HG02798 (cell line): ENCODE measurements at regions not wholly inside any gene's neighbourhood (a gene's known extent, or its start where the extent isn't known, plus 50 kb on each side); places are given as distances from the start of the nearest gene placed in this dataset.
"Not testable (repeated sequence)": the region's sequence is repeated elsewhere in the genome, so short reads cannot be mapped to it uniquely, and the experiment has no call there.

Experiments
- ATAC-seq: cut with Tn5 transposase; IDR thresholded peaks from one replicate; pipeline ENCODE4 v1.9.1; 2021; ENCODE audit warnings: mild to moderate bottlenecking; ENCODE audit not compliant: unreplicated experiment, poor library complexity

DNA sequence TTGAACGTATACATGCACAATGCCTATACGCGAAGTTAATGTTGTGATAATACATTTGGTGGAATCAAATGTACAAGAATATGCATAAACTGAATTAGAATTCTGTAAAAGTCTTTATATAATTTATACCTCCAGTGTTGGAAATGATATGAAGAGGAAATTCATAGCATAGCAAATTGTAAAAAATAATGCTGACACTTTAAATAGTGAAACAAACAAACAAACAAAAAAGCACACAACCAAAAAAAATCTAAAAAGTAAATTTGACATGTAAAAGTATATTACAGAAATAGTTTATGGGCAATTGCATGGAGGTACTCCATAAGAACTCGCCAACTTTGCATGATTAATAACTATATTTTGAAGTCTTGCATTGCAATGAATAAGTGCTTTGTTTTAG lies 780.9 kb downstream of the TBC1D32 start:
- no peak for ATAC-seq

DNA sequence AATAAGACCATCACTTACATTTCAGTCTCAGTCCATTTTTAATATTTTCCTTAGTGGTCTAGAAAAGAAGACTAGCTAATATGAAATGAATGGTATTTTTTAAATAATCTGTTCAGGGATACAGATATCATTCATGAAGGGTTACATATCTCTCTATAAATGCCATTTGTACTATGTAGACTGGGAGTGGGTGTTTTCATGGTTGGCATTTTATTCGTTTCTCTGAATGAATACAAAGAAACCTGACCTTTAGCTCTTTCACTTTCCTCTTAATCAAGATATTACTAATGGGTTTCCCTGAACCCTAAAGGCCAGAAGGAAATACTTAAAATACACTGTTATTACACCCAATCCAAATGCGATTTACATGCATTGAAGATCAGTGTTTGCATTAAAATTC lies 788.9 kb downstream of the TBC1D32 start:
- ATAC-seq = no peak

GRCh38 chr6:120534954-120535353 lies 799.3 kb downstream of the TBC1D32 start:
- no peak for ATAC-seq

DNA sequence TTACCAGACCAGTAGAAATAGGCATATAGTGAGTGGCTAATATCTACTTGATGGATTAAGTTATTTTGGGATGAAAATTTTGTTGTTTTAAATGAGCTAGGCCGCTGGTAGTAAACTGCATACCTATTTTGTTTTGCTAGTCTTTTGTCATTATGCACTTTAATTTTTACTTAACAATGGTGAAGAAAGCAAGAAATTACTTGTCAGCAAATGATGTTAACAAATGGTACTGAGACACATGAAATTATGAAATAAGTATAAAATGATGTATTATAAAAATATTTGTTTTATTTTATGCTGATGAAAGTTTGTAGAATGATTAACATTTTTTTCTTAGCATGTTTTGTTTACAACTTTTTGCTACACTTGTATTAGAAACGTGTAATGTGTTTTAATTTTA lies 807.7 kb downstream of the TBC1D32 start:
- ATAC-seq = no peak

DNA sequence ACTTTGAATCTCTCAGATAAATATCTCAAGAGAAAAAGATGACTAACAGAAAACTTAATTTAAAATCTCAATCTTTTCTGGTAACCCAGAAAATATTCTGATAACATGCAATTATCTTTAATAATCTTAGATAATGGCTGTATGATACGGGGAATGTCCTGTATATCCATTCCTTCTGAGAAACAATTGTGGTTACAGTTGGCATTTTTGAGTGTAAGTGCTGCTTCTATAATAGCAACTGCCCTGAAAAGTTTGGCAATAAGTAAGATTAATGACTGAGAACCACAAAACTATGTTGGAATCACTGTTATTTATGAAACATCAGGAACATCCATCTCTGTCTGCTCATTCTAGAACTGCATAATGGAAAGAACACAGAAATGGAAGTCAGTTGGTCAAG lies 819.7 kb downstream of the TBC1D32 start:
- no peak for ATAC-seq

- ATAC-seq = no peak
These were observed 822.6 kb downstream of the TBC1D32 start for GRCh38 chr6:120511712-120512111.

DNA sequence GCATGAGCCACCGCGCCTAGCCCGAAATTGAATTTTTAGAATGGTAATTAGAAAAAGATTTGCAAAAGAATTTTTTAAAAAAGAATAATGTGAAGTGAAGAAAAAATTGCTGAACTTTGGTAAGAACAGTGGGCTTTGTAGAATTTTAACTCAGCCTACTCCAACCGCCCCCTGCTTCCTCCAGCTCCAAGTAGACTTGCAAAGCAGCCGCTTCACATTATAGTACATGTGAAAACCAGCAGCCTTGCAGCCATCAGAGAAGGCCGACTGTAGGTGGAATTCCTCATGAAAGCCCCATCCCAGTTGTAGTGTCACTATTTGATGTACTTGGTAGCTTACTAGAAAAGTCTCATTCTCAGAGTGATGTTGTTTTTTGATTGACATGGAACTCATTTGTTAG lies 835.6 kb downstream of the TBC1D32 start:
- no peak for ATAC-seq

DNA sequence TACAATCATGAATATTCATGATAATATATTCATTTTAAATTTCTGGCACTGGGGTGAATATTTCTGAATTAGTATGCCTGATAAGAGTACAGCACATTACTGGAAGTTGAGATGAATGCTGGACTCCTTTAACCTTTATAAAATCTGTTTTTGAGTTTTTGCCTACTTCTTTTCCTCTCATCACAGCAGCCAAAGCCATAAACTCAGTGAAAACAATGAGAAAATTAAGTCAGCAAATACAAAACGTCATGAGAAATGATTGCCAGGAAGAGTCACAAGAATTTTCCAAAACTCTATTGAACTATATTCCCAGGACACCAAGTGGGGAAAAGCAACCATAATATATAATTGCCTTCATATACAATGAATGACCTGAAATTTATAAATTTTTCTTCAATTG lies 837.6 kb downstream of the TBC1D32 start:
- no peak for ATAC-seq

DNA sequence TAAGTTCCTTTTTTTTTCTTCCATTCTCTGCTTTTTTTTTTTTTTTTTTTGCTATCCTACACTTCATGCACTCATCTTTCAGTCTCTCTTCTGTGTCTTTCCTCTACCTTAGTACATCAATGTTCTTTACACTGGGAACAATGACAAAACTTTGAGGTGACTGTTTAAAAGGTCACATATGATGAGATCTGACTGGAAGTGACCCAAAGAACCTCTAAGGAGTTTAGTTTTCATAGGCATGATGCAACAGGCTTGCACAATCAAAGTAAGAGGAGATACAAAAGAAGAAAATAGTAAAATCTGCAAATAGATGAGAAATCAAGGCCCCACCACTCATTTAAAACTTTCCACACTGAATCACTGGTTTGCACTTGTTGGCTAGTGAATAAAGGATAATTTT lies 840.8 kb downstream of the TBC1D32 start:
- no peak for ATAC-seq

GRCh38 chr6:120489941-120490340 lies 844.3 kb downstream of the TBC1D32 start:
- no peak for ATAC-seq

- ATAC-seq = no peak
These were observed 850.1 kb downstream of the TBC1D32 start for GRCh38 chr6:120484146-120484545.

DNA sequence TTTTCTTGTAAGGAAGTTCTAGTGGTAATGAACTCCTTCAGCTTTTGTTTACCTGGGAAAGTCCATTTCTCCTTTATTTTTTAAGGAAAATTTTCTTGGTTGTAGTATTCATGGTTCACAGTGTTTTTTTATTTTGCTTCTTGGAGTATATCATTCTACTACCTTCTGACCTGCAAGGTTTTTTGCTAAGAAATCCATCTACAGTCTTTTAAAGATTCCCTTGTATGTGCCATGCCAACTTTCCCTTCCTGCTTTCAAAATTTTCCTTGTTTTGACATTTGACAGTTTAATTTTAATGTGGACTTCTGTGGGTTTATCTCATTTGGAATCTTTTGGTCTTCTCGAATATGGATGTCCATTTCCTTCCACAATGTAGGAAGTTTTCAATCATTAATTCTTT lies 855.6 kb downstream of the TBC1D32 start:
- ATAC-seq = no peak

GRCh38 chr6:120473804-120474203 lies 860.5 kb downstream of the TBC1D32 start:
- ATAC-seq = no peak

GRCh38 chr6:120468486-120468885 lies 865.8 kb downstream of the TBC1D32 start:
- no peak for ATAC-seq

GRCh38 chr6:120451508-120451907 lies 882.8 kb downstream of the TBC1D32 start:
- no peak for ATAC-seq

GRCh38 chr6:120447605-120448004 lies 886.7 kb downstream of the TBC1D32 start:
- ATAC-seq = no peak

DNA sequence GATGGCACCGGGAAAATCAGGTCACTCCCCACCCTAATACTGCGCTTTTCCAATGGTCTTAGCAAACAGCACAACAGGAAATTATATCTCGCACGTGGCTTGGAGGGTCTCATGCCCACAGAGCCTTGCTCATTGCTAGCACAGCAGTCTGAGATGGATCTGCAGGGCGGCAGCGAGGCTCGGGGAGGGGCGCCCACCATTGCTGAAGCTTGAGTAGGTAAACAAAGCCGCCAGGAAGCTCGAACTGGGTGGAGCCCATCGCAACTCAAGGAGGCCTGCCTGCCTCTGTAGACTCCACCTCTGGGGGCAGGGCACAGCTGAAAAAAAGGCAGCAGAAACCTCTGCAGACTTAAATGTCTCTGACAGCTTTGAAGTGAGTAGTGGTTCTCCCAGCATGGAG lies 901.4 kb downstream of the TBC1D32 start:
- ATAC-seq = not testable (repeated sequence)

DNA sequence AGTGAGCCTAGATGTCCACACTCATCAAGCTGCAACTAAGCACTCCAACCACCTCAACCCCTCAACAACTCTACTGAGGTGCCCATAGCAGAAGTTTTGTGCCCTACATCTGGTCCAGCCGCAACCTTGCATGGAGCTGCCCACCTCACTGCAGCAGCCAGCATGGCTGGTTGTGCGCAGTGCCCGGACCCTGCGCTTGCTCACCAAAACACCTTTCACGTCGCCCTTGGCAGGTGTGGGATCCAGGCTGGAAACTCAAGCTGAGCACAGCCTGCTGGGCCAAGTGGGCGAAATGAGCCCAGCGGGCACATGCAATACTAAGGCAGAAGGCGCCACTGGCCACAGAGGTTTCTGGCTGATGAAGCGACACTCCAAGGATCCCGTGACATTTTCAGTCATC lies 902.4 kb downstream of the TBC1D32 start:
- no peak for ATAC-seq

DNA sequence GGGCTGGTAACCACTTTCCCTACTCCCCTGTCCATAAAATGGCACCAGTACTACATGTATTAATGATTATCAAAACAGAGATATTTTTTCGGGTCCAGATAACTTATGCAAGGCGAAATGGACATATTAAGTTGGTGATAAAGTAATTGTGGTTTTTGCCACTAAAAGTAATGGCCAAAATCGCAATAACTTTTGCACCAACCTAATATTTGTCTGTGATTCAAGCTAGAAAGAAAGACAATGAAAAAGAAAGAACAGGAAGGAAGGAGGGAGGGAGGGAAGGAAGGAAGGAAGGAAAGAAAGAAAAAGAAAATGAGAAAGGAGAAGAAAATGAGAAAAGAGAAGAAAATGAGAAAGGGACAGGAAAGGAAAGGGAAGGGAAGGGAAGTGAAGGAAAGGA lies 922.9 kb downstream of the TBC1D32 start:
- ATAC-seq = no peak

GRCh38 chr6:120410586-120410985 lies 923.7 kb downstream of the TBC1D32 start:
- no peak for ATAC-seq

DNA sequence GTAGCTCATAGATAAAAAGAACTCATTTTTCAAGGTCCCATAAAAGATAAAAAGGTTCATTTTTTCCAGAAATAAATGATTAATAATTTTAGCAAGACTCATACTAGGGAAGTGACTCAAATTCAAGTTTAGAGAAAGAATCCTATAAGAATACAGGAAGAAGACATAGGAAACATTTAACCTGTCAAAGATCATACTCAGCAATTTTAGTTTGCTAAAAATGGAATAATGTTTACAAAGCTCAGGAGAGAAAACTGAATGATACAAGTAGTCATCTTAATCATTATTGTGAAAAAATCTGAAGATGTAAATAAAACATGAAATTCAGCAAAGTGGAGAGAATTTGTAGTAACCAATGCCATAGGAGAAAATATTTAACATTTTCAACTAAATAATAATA lies 926.6 kb downstream of the TBC1D32 start:
- no peak for ATAC-seq

DNA sequence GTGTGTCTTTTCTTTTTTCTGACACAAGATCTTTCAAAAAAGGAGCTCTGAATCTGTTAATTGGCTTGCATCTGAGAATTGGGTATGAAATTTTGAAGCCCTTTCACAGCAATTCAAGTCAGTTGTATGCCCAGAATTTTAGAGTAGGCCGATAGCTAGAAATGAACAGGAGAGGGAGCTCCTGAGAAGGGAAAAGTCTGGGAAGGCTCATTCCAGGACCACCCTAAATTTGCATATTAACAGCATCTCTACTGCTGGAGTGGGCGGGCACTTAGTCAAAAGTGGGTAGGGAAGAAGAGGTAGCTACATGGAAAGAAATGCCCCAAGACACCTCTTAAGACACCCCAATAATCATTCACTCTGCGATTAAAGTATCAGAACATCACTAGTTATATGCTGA lies 928.3 kb downstream of the TBC1D32 start:
- ATAC-seq = no peak

DNA sequence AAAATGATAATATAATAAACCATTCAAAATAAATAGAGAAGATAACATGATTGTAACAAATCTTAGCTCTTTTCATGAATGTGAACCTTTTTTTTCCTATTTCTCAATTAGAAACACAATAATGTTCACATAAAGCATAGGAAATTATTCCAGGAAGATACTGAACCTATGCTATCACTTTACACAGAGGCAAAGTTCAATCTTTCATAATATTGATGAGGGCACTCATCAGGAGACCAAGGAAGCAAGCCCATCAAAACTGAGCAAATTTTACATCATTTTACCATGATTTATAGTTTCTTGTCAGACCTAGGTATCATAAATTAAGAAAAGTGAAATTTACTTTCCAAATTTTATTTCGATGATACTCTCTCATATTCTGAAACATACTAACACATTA lies 938.5 kb downstream of the TBC1D32 start:
- no peak for ATAC-seq
